Transverse colon (tissue), 4 donors: ENCODE measurements at regions not wholly inside any gene's neighbourhood (a gene's known extent, or its start where the extent isn't known, plus 50 kb on each side); places are given as distances from the start of the nearest gene placed in this dataset.

Experiments
- CTCF ChIP-seq, 5 experiments: fragments of 200-600 bp in 3 of 5; fragments of 450-650 bp in 2 of 5; sonication (generic) in 3 of 5; IDR thresholded peaks; 1 replicate in 2 of 5; 2 replicates in 3 of 5; pipeline ENCODE4 v1.5.1; 2016 to 2017; ENCODE audit warnings: antibody characterized with exemption in 5 of 5, inconsistent platforms in 3 of 5, mild to moderate bottlenecking in 2 of 5, moderate library complexity in 1 of 5
- POLR2A ChIP-seq: fragments of 450-650 bp; IDR thresholded peaks from one replicate; pipeline ENCODE4 v1.6.1; 2016; ENCODE audit warnings: antibody characterized with exemption, mild to moderate bottlenecking, moderate library complexity
- POLR2AphosphoS5 ChIP-seq, 3 donors: sonication (generic); formaldehyde crosslinking; IDR thresholded peaks; one replicate each; pipeline ENCODE4 v1.6.1; 2016; ENCODE audit warnings: antibody characterized with exemption in 3 of 3

DNA sequence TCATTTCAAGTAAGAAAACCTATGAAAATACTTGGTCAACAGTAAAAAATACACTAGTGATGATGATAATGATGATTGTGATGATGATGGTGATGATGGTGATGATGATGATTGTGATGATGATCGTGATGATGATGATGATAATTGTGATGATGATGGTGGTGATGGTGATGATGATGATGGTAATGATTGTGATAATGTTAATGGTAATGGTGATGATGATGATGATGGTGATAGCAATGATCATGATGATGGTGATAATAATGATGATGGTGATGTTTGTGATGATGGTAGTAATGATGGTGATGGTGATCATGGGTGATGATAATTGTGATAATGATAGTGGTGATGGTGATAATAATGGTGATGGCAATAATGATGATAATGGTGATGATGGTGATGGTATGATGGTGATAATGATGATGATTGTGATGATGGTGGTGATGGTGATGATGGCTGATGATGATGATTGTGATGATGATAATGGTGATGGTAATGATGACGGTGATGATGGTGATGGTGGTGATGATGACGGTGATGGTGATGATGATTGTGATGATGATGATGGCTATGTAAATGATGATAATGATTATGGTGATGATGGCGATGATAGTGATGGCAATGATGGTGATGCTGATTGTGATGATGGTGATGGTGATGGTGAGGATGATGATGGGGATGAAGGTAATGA lies 62.1 kb downstream of the VCX3A start:
- no peak for TF ChIP-seq CTCF (IDR thresholded peaks at IDR 0.05)
- no peak for TF ChIP-seq POLR2AphosphoS5 (IDR thresholded peaks at IDR 0.05)
- TF ChIP-seq POLR2A, result no peak
